IMR-90 (cell line): ENCODE measurements at regions not wholly inside any gene's neighbourhood (a gene's known extent, or its start where the extent isn't known, plus 50 kb on each side); places are given as distances from the start of the nearest gene placed in this dataset.

Experiments used
- ATAC-seq: fragments of 200-7000 bp; cut with Tn5 transposase; 2 replicates; pipeline ENCODE4 v1.9.1; 2020; ENCODE audit warnings: low read depth, mild to moderate bottlenecking, moderate library complexity
- BruUV-seq: library from RNA; stranded (reverse); fragments of 400-500 nt; replicated peaks from 2 replicates; lab custom pipeline; 2021; lab: Mats Ljungman, UMichigan
- CTCF ChIA-PET: fragments of 300-600 bp; formaldehyde crosslinking; extraction: SDS; loops from one replicate; lab custom pipeline; 2021; ENCODE audit warnings: antibody characterized with exemption; lab: Yijun Ruan, JAX
- POLR2A ChIA-PET: fragments of 300-600 bp; sonication (Branson Sonifier 250); formaldehyde crosslinking; loops from one replicate; lab custom pipeline; 2022; ENCODE audit warnings: antibody characterized with exemption; ENCODE audit not compliant: unreplicated experiment; lab: Charles Lee
- DNase-seq: peaks from one replicate; pipeline ENCODE4 v3.0.0; 2013
- H2AFZ ChIP-seq: replicated peaks from 2 replicates; pipeline ENCODE3; 2013; ENCODE audit warnings: low read length, mild to moderate bottlenecking; ENCODE audit not compliant: poor library complexity
- H2AK5ac ChIP-seq: 2 replicates; pipeline ENCODE4 v1.6.1; 2013; ENCODE audit warnings: low read depth, low read length, inconsistent platforms
- H2AK9ac ChIP-seq: replicated peaks from 2 replicates; pipeline ENCODE3; 2013; ENCODE audit warnings: mild to moderate bottlenecking, low read depth, low read length, moderate library complexity; ENCODE audit not compliant: poor library complexity
- H2BK120ac ChIP-seq: 2 replicates; pipeline ENCODE4 v1.6.1; 2013; ENCODE audit warnings: low read depth, low read length, inconsistent platforms
- H2BK15ac ChIP-seq: 3 replicates; pipeline ENCODE4 v1.6.1; 2013; ENCODE audit warnings: low read depth, low read length, inconsistent platforms
- H2BK20ac ChIP-seq: 2 replicates; pipeline ENCODE4 v1.6.1; 2013; ENCODE audit warnings: low read depth, mild to moderate bottlenecking, inconsistent platforms, low read length, moderate library complexity
- H2BK5ac ChIP-seq: 2 replicates; pipeline ENCODE4 v1.6.1; 2013; ENCODE audit warnings: mild to moderate bottlenecking, low read depth, low read length, inconsistent platforms; ENCODE audit not compliant: poor library complexity, severe bottlenecking
- H3K14ac ChIP-seq: replicated peaks from 2 replicates; pipeline ENCODE4 v1.6.1; 2013; ENCODE audit warnings: low read depth, low read length, inconsistent platforms
- H3K18ac ChIP-seq: 2 replicates; pipeline ENCODE4 v1.6.1; 2013; ENCODE audit warnings: low read depth, low read length, control low read depth
- H3K23ac ChIP-seq: 2 replicates; pipeline ENCODE4 v1.6.1; 2013; ENCODE audit warnings: low read depth, low read length, inconsistent platforms
- H3K27ac ChIP-seq: 2 replicates; pipeline ENCODE4 v1.5.1; 2013; ENCODE audit warnings: mild to moderate bottlenecking, control low read depth, low read length; ENCODE audit not compliant: insufficient read depth
- H3K27me3 ChIP-seq: 2 replicates; pipeline ENCODE4 v1.6.1; 2013; ENCODE audit warnings: low read length; ENCODE audit not compliant: control insufficient read depth, insufficient read depth
- H3K36me3 ChIP-seq: 2 replicates; pipeline ENCODE4 v1.6.1; 2013; ENCODE audit warnings: low read length, mixed read lengths; ENCODE audit not compliant: control insufficient read depth, insufficient read depth
- H3K4ac ChIP-seq: 2 replicates; pipeline ENCODE4 v1.6.1; 2013; ENCODE audit warnings: low read depth, low read length, inconsistent platforms
- H3K4me1 ChIP-seq: 2 replicates; pipeline ENCODE4 v1.6.1; 2013; ENCODE audit warnings: low read length, mixed read lengths; ENCODE audit not compliant: control insufficient read depth, insufficient read depth
- H3K4me2 ChIP-seq: 2 replicates; pipeline ENCODE4 v1.6.1; 2013; ENCODE audit warnings: low read depth, mild to moderate bottlenecking, control low read depth, low read length, moderate library complexity
- H3K4me3 ChIP-seq: 2 replicates; pipeline ENCODE4 v1.5.1; 2013; ENCODE audit warnings: low read depth, mild to moderate bottlenecking, control low read depth, low read length, moderate library complexity; ENCODE audit not compliant: insufficient read depth
- H3K56ac ChIP-seq: 2 replicates; pipeline ENCODE4 v1.6.1; 2013; ENCODE audit warnings: low read length, inconsistent platforms; ENCODE audit not compliant: insufficient read depth; ENCODE audit errors: extremely low read depth
- H3K79me1 ChIP-seq, 2 experiments: 2 replicates each; pipeline ENCODE4 v1.6.1; 2013; ENCODE audit warnings: low read length in 2 of 2, inconsistent platforms in 1 of 2, low read depth in 1 of 2
- H3K9ac ChIP-seq: 2 replicates; pipeline ENCODE4 v1.6.1; 2013; ENCODE audit warnings: low read depth, low read length, control low read depth
- H3K9me1 ChIP-seq: 2 replicates; pipeline ENCODE4 v1.6.1; 2013; ENCODE audit warnings: low read length, inconsistent platforms; ENCODE audit not compliant: insufficient read depth
- H3K9me3 ChIP-seq: 2 replicates; pipeline ENCODE4 v1.6.1; 2013; ENCODE audit warnings: low read length; ENCODE audit not compliant: control insufficient read depth, insufficient read depth
- H4K20me1 ChIP-seq: 2 replicates; pipeline ENCODE4 v1.6.1; 2013; ENCODE audit warnings: low read length, inconsistent platforms; ENCODE audit not compliant: insufficient read depth
- H4K5ac ChIP-seq: 2 replicates; pipeline ENCODE4 v1.6.1; 2013; ENCODE audit warnings: mild to moderate bottlenecking, low read depth, low read length, control low read depth
- H4K8ac ChIP-seq, 2 experiments: 2 replicates each; pipeline ENCODE4 v1.6.1; 2013; ENCODE audit warnings: low read depth in 2 of 2, low read length in 2 of 2, control low read depth in 1 of 2, inconsistent platforms in 1 of 2
- H4K91ac ChIP-seq: 2 replicates; pipeline ENCODE4 v1.6.1; 2013; ENCODE audit warnings: low read depth, low read length, inconsistent platforms; ENCODE audit not compliant: insufficient read depth
- CTCF ChIP-seq: conservative IDR thresholded peaks from 2 replicates; pipeline ENCODE4 v1.5.1; 2012; ENCODE audit warnings: mild to moderate bottlenecking, low read depth, low read length, improper control_type of control experiment
- NFE2L2 ChIP-seq: fragments of 150-350 bp; IDR thresholded peaks from 2 replicates; pipeline ENCODE4 v1.6.1; 2016; ENCODE audit warnings: low read depth, mild to moderate bottlenecking, low read length
- WGBS, 2 experiments: methylation state at CpG; one replicate each; pipeline versions ENCODE4 v1.1.5 to v1.1.7; 2013; ENCODE audit warnings: missing lambda C conversion rate in 2 of 2; ENCODE audit not compliant: insufficient read length in 1 of 2; ENCODE audit errors: extremely low coverage in 2 of 2; 5-methylcytosine and 5-hydroxymethylcytosine counted together
- dilution Hi-C: fragments of 300-500 bp; cut with HindIII; formaldehyde crosslinking; loops from one replicate; pipeline ENCODE4 v1.14.3; 2018; ENCODE audit warnings: low sequenced_read_pairs; ENCODE audit not compliant: unreplicated experiment
- in situ Hi-C: fragments of 300-500 bp; cut with MboI; formaldehyde crosslinking; loops from 3 replicates; pipeline ENCODE4 v1.14.3; 2019; ENCODE audit warnings: low sequenced_read_pairs, inconsistent platforms, mixed read lengths
- intact Hi-C: fragments of 100-400 bp; cut with micrococcal nuclease; formaldehyde crosslinking; loops from 2 replicates; pipeline ENCODE4 v1.10.0; 2022

- ATAC-seq (peak; percentile 59), DNase-seq (no peak)
- Histone ChIP-seq H3K18ac (no peak overlapping the region), H3K9me3 (no peaks in the 10 kb centered on the region; the same call in 1 of the 2 replicates), H2BK120ac (no peak overlapping the region), H3K4ac (no peak overlapping the region), H2AFZ (no peak overlapping the region), H3K27ac (no peak overlapping the region), H4K8ac (no peak overlapping the region), H3K9me1 (no peaks in the 10 kb centered on the region), H2BK5ac (no peak overlapping the region), H3K9ac (no peak overlapping the region), H2BK20ac (no peak overlapping the region), H3K36me3 (no peaks in the 10 kb centered on the region), H2AK9ac (no peak overlapping the region), H2BK15ac (no peak overlapping the region), H3K4me1 (no peaks in the 10 kb centered on the region), H3K79me1 (no peaks in the 10 kb centered on the region), H4K5ac (no peak overlapping the region), H4K91ac (no peak overlapping the region), H3K23ac (no peak overlapping the region), H3K56ac (no peak overlapping the region), H3K4me2 (no peak overlapping the region), H4K20me1 (no peaks in the 10 kb centered on the region), H3K27me3 (peaks cover 16% of the 10 kb centered on the region), H3K14ac (no peak overlapping the region), H2AK5ac (no peak overlapping the region), H3K4me3 (no peak overlapping the region)
- dilution Hi-C loops (no loop called here), in situ Hi-C loops (no loop called here), intact Hi-C loops (no loop called here)
- ChIA-PET POLR2A (no interaction called here), CTCF (interaction anchor here (0.6 kb wide), 1 partner anchor 1333 kb away, joined by 3 read pairs; no protein-coding TSS in a partner anchor)
- no CpG with 5 or more reads among the region's 4 CpGs for WGBS, 2 experiments
- no TSS peak for BruUV-seq
- TF ChIP-seq CTCF (peak; percentile 38; the same call in 1 of the 2 replicates), NFE2L2 (no peak)
These were observed 94.1 kb downstream of the PHETA1 start for GRCh38 chr12:111274777-111275176.
